H1 (cell line): ENCODE measurements at regions not wholly inside any gene's neighbourhood (a gene's known extent, or its start where the extent isn't known, plus 50 kb on each side); places are given as distances from the start of the nearest gene placed in this dataset.

Experiments
- SIX5 ChIP-seq: IDR thresholded peaks from 2 replicates; pipeline ENCODE4 v1.6.1; 2011; ENCODE audit warnings: mild to moderate bottlenecking, low read depth, low read length

DNA sequence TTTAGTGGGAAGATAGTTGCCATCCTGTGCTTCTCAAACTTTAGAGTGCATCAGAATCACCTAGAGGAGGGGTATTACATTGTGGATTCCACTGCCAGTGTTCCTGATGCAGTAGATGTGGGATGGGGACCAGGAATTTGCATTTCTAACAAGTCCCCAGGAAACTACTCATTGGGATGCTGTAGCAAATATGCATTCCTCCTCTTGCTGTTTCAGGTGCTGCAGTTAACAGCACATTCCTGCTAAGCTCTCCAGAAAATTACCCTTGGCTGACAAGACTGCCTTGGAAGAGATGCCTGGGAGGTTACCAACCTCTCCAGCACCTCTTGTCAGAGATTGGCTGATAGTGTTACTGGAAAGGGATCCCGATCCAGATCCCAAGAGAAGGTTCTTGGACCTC is 270.5 kb downstream of the OSTF1 start (continued):
- no peak for TF ChIP-seq SIX5
